ENCODE measurements at regions not wholly inside any gene's neighbourhood (a gene's known extent, or its start where the extent isn't known, plus 50 kb on each side); places are given as distances from the start of the nearest gene placed in this dataset.
"Not testable (repeated sequence)": the region's sequence is repeated elsewhere in the genome, so short reads cannot be mapped to it uniquely, and the experiment has no call there.

GRCh38 chr6:137712587-137712986, 154.5 kb upstream of the TNFAIP3 start:
- Histone ChIP-seq H3K27me3 (no peaks in the 10 kb centered on the region), H3K4me3 (no peak overlapping the region), H3K27ac (no peak overlapping the region), H3K9me3 (no peaks in the 10 kb centered on the region), H3K36me3 (no peaks in the 10 kb centered on the region), H3K4me1 (peaks cover 8% of the 10 kb centered on the region)
- no peak for TF ChIP-seq POLR2AphosphoS5 (IDR thresholded peaks at IDR 0.05)
- TF ChIP-seq, protein P1, sequence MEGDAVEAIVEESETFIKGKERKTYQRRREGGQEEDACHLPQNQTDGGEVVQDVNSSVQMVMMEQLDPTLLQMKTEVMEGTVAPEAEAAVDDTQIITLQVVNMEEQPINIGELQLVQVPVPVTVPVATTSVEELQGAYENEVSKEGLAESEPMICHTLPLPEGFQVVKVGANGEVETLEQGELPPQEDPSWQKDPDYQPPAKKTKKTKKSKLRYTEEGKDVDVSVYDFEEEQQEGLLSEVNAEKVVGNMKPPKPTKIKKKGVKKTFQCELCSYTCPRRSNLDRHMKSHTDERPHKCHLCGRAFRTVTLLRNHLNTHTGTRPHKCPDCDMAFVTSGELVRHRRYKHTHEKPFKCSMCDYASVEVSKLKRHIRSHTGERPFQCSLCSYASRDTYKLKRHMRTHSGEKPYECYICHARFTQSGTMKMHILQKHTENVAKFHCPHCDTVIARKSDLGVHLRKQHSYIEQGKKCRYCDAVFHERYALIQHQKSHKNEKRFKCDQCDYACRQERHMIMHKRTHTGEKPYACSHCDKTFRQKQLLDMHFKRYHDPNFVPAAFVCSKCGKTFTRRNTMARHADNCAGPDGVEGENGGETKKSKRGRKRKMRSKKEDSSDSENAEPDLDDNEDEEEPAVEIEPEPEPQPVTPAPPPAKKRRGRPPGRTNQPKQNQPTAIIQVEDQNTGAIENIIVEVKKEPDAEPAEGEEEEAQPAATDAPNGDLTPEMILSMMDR (IDR thresholded peaks at IDR 0.05), result no peak
- TF ChIP-seq POLR2A (IDR thresholded peaks at IDR 0.05), result no peak
- TF ChIP-seq EP300 (IDR thresholded peaks at IDR 0.05), result no peak
- no peak for DNase-seq (ENCODE audit: low spot score in 2 of 2)
- 95% methylated on average over 5 of the region's 5 CpGs for WGBS

GRCh38 chr6:137715589-137716045, 151.4 kb upstream of the TNFAIP3 start:
- WGBS, result 73% methylated on average over 4 of the region's 4 CpGs
- no peak overlapping the region for H3K4me3 ChIP-seq
- TF ChIP-seq, protein P1 (IDR thresholded peaks at IDR 0.05), result no peak
- no peak for TF ChIP-seq POLR2A (IDR thresholded peaks at IDR 0.05)
- TF ChIP-seq POLR2AphosphoS5 (IDR thresholded peaks at IDR 0.05), result no peak
- no peak for TF ChIP-seq EP300 (IDR thresholded peaks at IDR 0.05)
- no peak for DNase-seq (ENCODE audit: low spot score in 2 of 2)
- H3K9me3 ChIP-seq, result no peaks in the 10 kb centered on the region
- H3K36me3 ChIP-seq, result no peaks in the 10 kb centered on the region
- no peak overlapping the region for H3K27ac ChIP-seq
- H3K4me1 ChIP-seq, result no peaks in the 10 kb centered on the region
- H3K27me3 ChIP-seq, result no peaks in the 10 kb centered on the region

DNA sequence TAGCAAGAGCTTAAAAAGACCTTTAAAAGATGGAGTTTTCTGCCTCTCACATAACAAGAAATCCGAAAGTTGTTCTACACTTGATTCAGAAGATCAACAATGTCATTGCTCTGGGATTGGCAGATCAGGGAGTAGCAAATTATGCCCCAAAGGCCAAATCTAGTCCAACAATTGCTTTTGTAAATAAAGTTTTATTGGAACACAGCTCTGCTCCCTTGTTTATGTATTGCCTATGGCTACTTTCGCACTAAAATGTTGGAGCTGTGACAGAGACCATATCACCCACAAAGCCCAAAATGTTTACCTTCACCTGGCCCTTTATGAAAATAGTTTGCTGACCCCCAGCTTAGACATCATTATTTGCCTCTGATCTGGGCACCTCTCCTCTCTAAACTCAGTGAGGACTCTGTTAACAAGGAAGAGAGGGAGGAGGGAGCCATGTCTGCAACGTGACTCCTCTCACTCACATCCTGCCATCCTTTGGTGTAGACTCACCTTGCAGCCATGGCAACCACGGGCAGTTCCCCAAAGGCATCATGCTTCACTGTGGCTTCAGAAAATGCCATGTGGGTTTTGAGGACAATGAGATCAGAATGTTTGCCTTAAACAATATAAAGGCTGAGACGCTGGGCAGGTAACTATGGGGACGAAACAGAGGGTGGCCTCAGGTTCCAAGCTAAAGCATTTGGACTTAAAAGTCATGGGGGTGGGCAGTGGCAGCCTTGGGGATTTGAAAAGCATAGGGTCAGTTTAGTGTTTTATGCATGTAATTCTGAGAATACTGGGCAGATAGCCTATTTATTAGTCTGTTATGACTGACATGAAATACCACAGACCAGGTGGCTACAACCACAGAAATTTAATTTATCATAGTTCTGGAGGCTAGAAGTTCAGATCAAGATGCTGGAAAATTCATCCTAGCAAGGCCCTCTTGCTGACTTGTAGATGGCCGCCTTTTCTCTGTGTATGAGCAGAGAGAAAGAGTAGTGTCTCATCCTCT, 149.7 kb upstream of the TNFAIP3 start:
- H3K36me3 ChIP-seq, result no peaks in the 10 kb centered on the region
- no peaks in the 10 kb centered on the region for H3K4me1 ChIP-seq
- no peak for DNase-seq (ENCODE audit: low spot score in 2 of 2)
- TF ChIP-seq POLR2A (IDR thresholded peaks at IDR 0.05) (no peak), EP300 (IDR thresholded peaks at IDR 0.05) (no peak), POLR2AphosphoS5 (IDR thresholded peaks at IDR 0.05) (no peak)
- TF ChIP-seq, protein P1 (IDR thresholded peaks at IDR 0.05), result no peak
- WGBS, result 78% methylated on average over 7 of the region's 7 CpGs
- no peaks in the 10 kb centered on the region for H3K9me3 ChIP-seq
- H3K27ac ChIP-seq, result no peak overlapping the region
- no peak overlapping the region for H3K4me3 ChIP-seq
- no peaks in the 10 kb centered on the region for H3K27me3 ChIP-seq

DNA sequence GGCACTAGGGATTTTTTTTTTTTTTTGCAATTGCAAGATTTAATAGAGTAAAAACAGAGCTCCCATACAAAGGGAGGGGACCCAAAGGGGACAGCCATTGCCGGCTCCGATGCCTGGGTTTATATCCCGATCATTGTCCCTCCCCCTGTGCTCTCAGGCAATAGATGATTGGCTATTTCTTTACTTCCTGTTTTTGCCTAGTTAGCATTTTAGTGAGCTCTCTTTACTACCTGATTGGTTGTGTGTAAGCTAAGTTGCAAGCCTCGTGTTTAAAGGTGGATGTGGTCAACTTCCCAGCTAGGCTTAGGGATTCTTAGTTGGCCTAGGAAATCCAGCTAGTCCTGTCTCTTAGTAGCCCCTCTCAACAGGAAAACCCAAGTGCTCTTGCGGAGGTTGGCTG, 148.2 kb upstream of the TNFAIP3 start:
- not testable (repeated sequence) for H3K27ac ChIP-seq; H3K27me3 ChIP-seq; H3K4me1 ChIP-seq; H3K36me3 ChIP-seq; DNase-seq (ENCODE audit: low spot score in 2 of 2); H3K4me3 ChIP-seq; H3K9me3 ChIP-seq
- WGBS, result 97% methylated on average over 5 of the region's 5 CpGs

GRCh38 chr6:137722749-137723272, 144.2 kb upstream of the TNFAIP3 start:
- Histone ChIP-seq H3K36me3 (no peaks in the 10 kb centered on the region), H3K4me3 (no peak overlapping the region), H3K27ac (no peak overlapping the region), H3K9me3 (no peaks in the 10 kb centered on the region), H3K27me3 (no peaks in the 10 kb centered on the region), H3K4me1 (no peaks in the 10 kb centered on the region)
- WGBS, result 71% methylated on average over 5 of the region's 5 CpGs
- no peak for DNase-seq (ENCODE audit: low spot score in 2 of 2)
- TF ChIP-seq EP300 (IDR thresholded peaks at IDR 0.05) (no peak), POLR2AphosphoS5 (IDR thresholded peaks at IDR 0.05) (no peak), POLR2A (IDR thresholded peaks at IDR 0.05) (no peak)
- TF ChIP-seq, protein P1 (IDR thresholded peaks at IDR 0.05), result no peak
